Gastrocnemius medialis (tissue), 4 donors: ENCODE measurements at regions not wholly inside any gene's neighbourhood (a gene's known extent, or its start where the extent isn't known, plus 50 kb on each side); places are given as distances from the start of the nearest gene placed in this dataset.

ENCODE experiments used
- ATAC-seq, 2 donors: fragments of 150-250 bp; one replicate each; pipeline ENCODE4 v1.9.1; 2016
- DNase-seq, 2 donors: peaks; one replicate each; pipeline ENCODE4 v3.0.0-alpha.2; 2019
- H3K27ac ChIP-seq, 4 donors: fragments of 200-600 bp; sonication (generic); 1 replicate in 1 of 4; 2 replicates in 3 of 4; pipeline ENCODE4 v1.5.1; 2016 to 2018; ENCODE audit warnings: mild to moderate bottlenecking in 2 of 4, moderate library complexity in 1 of 4
- H3K27me3 ChIP-seq, 3 donors: fragments of 200-600 bp; sonication (generic) in 2 of 3; 1 replicate in 1 of 3; 2 replicates in 2 of 3; pipeline versions ENCODE4 v1.5.1 to v1.6.0; 2016 to 2019; ENCODE audit warnings: mild to moderate bottlenecking in 1 of 3, moderate library complexity in 1 of 3
- H3K36me3 ChIP-seq, 2 donors: fragments of 200-600 bp; sonication (generic) in 1 of 2; one replicate each; pipeline ENCODE4 v1.5.1; 2017 to 2018
- H3K4me1 ChIP-seq, 2 donors: fragments of 200-600 bp; sonication (generic) in 1 of 2; one replicate each; pipeline ENCODE4 v1.5.1; 2016 to 2017; ENCODE audit warnings: mild to moderate bottlenecking in 2 of 2
- H3K4me3 ChIP-seq, 4 donors: fragments of 200-600 bp; sonication (generic) in 3 of 4; 1 replicate in 1 of 4; 2 replicates in 3 of 4; pipeline ENCODE4 v1.5.1; 2016 to 2019; ENCODE audit warnings: mild to moderate bottlenecking in 2 of 4
- H3K9me3 ChIP-seq, 3 donors: fragments of 200-600 bp; sonication (generic) in 2 of 3; 1 replicate in 1 of 3; 2 replicates in 2 of 3; pipeline ENCODE4 v1.5.1; 2016 to 2019
- CTCF ChIP-seq, 5 experiments: fragments of 450-650 bp in 3 of 5; fragments of 200-600 bp in 2 of 5; sonication (generic) in 2 of 5; IDR thresholded peaks in 4 of 5; conservative IDR thresholded peaks in 1 of 5; 1 replicate in 4 of 5; 2 replicates in 1 of 5; pipeline ENCODE4 v1.5.1; 2016 to 2019; ENCODE audit warnings: antibody characterized with exemption in 5 of 5, mild to moderate bottlenecking in 3 of 5, moderate library complexity in 3 of 5
- POLR2A ChIP-seq, 2 donors: fragments of 450-650 bp; IDR thresholded peaks; one replicate each; pipeline ENCODE4 v1.6.1; 2017; ENCODE audit warnings: antibody characterized with exemption in 2 of 2, mild to moderate bottlenecking in 2 of 2, moderate library complexity in 2 of 2
- in situ Hi-C, 4 donors: fragments of 200-750 bp; cut with MboI; loops; one replicate each; pipeline versions ENCODE4 v1.15.0 to v1.8.0; 2017; ENCODE audit warnings: low sequenced_read_pairs in 4 of 4
- intact Hi-C: fragments of 100-400 bp; cut with DNase I; formaldehyde crosslinking; loops from one replicate; pipeline ENCODE4 v1.15.1; 2023; ENCODE audit warnings: low total_unique reads

DNA sequence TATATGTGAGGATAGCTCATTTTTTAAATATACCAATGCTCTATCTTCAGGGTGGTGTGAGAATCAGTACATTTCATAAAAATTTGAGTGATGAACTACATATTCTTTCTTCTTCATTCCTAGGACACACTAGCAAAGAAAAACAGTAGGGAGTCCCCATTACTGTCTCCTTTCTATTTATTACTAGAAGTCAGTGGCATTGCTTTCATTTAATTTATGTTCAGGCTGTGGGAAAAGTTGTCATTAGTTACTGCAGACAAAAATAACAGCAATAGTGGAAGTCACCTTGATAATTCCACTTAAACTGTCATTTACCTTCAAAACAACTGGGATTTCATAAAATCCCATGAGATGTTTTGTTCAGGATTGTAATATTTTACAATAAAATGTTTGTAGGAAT lies 446.4 kb downstream of the GBE1 start:
- no peak for TF ChIP-seq POLR2A (IDR thresholded peaks at IDR 0.05)
- no peak for TF ChIP-seq CTCF (IDR thresholded peaks at IDR 0.05 in 4 of 5, conservative IDR thresholded peaks at IDR 0.05 in 1 of 5)
- in situ Hi-C loops (no loop called here), intact Hi-C loops (no loop called here)
- no peaks in the 10 kb centered on the region for H3K36me3 ChIP-seq
- H3K4me1 ChIP-seq: no peaks in the 10 kb centered on the region
- no peaks in the 10 kb centered on the region for H3K9me3 ChIP-seq
- no peak for ATAC-seq
- peaks cover 0 to 2% (median 0%) of the 10 kb centered on the region in 3 donors for H3K27me3 ChIP-seq
- no peak overlapping the region for H3K27ac ChIP-seq
- H3K4me3 ChIP-seq: no peak overlapping the region
- DNase-seq: no peak

DNA sequence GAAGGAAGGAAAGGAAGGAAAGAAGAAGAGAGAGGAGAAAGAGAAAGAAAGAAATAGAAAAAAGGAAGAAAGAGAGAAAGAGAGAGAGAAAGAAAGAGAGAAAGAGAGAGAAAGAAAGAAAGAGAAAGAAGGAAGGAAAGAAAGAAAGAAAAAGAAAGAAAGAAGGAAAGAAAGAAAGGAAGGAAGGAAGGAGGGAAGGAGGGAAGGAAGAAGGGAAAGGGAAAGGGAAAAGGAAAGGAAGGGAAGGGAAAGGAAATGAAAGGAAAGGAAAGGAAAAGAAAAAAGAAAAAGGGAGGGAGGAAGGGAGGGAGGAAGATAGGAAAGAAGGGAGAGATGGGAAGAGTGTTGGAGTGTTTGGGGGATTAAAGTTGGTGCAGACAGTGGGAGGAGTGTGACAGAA lies 450.1 kb downstream of the GBE1 start:
- intact Hi-C loops: no loop called here
- TF ChIP-seq CTCF (IDR thresholded peaks at IDR 0.05 in 4 of 5, conservative IDR thresholded peaks at IDR 0.05 in 1 of 5) (no peak), POLR2A (IDR thresholded peaks at IDR 0.05) (no peak)
- ATAC-seq: no peak

DNA sequence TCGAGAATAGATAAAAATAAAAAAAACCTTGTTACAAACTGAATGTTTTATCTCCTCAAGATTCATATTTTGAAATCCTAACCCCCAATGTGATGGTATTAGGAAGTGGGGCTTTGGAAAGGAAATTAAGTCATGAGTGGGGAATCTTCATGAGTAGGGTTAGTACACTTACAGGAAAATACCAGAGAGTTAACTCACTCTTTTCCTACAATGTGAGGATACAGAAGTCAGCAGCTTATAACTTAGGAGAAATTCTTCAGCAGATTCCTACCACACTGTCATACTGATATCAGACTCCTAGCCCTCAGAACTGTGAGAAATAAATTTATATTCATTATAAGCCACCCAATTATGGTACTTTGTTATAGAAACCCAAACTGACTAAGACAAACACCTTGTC lies 453.1 kb downstream of the GBE1 start:
- intact Hi-C loops: no loop called here

More for the DNA sequence above, 450.1 kb downstream of the GBE1 start:
- H3K36me3 ChIP-seq: no peaks in the 10 kb centered on the region
- no peak for DNase-seq
- no peaks in the 10 kb centered on the region for H3K9me3 ChIP-seq
- H3K4me1 ChIP-seq: no peaks in the 10 kb centered on the region
- H3K27ac ChIP-seq: no peak overlapping the region
- peaks cover 0 to 2% (median 0%) of the 10 kb centered on the region in 3 donors for H3K27me3 ChIP-seq
- in situ Hi-C loops: no loop called here
- H3K4me3 ChIP-seq: no peak overlapping the region

GRCh38 chr3:81307221-81307620 lies 454.2 kb downstream of the GBE1 start:
- peaks cover 0 to 2% (median 0%) of the 10 kb centered on the region in 3 donors for H3K27me3 ChIP-seq
- ATAC-seq (no peak), DNase-seq (no peak)
- no peak for TF ChIP-seq POLR2A (IDR thresholded peaks at IDR 0.05)
- TF ChIP-seq CTCF (IDR thresholded peaks at IDR 0.05 in 4 of 5, conservative IDR thresholded peaks at IDR 0.05 in 1 of 5): no peak
- H3K4me1 ChIP-seq: no peaks in the 10 kb centered on the region
- no peaks in the 10 kb centered on the region for H3K9me3 ChIP-seq
- in situ Hi-C loops (no loop called here), intact Hi-C loops (no loop called here)
- no peak overlapping the region for H3K4me3 ChIP-seq
- no peak overlapping the region for H3K27ac ChIP-seq
- H3K36me3 ChIP-seq: no peaks in the 10 kb centered on the region

More for the DNA sequence above, 453.1 kb downstream of the GBE1 start:
- in situ Hi-C loops: no loop called here
- Histone ChIP-seq H3K4me1 (no peaks in the 10 kb centered on the region), H3K9me3 (no peaks in the 10 kb centered on the region), H3K27me3 (peaks cover 0 to 2% (median 0%) of the 10 kb centered on the region in 3 donors), H3K4me3 (no peak overlapping the region), H3K36me3 (no peaks in the 10 kb centered on the region), H3K27ac (no peak overlapping the region)
- DNase-seq (no peak), ATAC-seq (no peak)
- TF ChIP-seq POLR2A (IDR thresholded peaks at IDR 0.05) (no peak), CTCF (IDR thresholded peaks at IDR 0.05 in 4 of 5, conservative IDR thresholded peaks at IDR 0.05 in 1 of 5) (no peak)

GRCh38 chr3:81303321-81303720 lies 458.1 kb downstream of the GBE1 start:
- intact Hi-C loops: loop anchor here (5.0 kb wide), 1 partner anchor 829 kb away; no protein-coding TSS in a partner anchor
- no peak for ATAC-seq
- TF ChIP-seq CTCF (IDR thresholded peaks at IDR 0.05 in 4 of 5, conservative IDR thresholded peaks at IDR 0.05 in 1 of 5) (no peak), POLR2A (IDR thresholded peaks at IDR 0.05) (no peak)

More at GRCh38 chr3:81303321-81303720, 458.1 kb downstream of the GBE1 start:
- Histone ChIP-seq H3K4me1 (no peaks in the 10 kb centered on the region), H3K9me3 (no peaks in the 10 kb centered on the region), H3K27me3 (no peaks in the 10 kb centered on the region), H3K36me3 (no peaks in the 10 kb centered on the region), H3K4me3 (no peak overlapping the region), H3K27ac (no peak overlapping the region)
- in situ Hi-C loops: no loop called here
- DNase-seq: no peak
